OCI-LY7 (cell line): ENCODE measurements at regions not wholly inside any gene's neighbourhood (a gene's known extent, or its start where the extent isn't known, plus 50 kb on each side); places are given as distances from the start of the nearest gene placed in this dataset.

Source experiments
- BruUV-seq: library from RNA; stranded (reverse); fragments of 400-500 nt; replicated peaks from 2 replicates; lab custom pipeline; 2021; lab: Mats Ljungman, UMichigan
- CTCF ChIA-PET: fragments of 300-600 bp; sonication (Branson Sonifier 250); formaldehyde crosslinking; loops from one replicate; lab custom pipeline; 2022; ENCODE audit warnings: antibody characterized with exemption; ENCODE audit not compliant: unreplicated experiment; lab: Charles Lee
- POLR2A ChIA-PET: fragments of 300-600 bp; sonication (Branson Sonifier 250); formaldehyde crosslinking; loops from one replicate; lab custom pipeline; 2022; ENCODE audit warnings: antibody characterized with exemption; lab: Charles Lee
- DNase-seq: peaks from one replicate; pipeline ENCODE4 v3.0.0-alpha.2; 2015; ENCODE audit warnings: low spot score
- H2AFZ ChIP-seq: fragments of 200-600 bp; sonication (generic), shearing (Covaris generic); 2 replicates; pipeline ENCODE4 v1.6.1; 2014; ENCODE audit warnings: mild to moderate bottlenecking, antibody characterized with exemption, low read length, moderate library complexity
- H3K27ac ChIP-seq: fragments of 200-600 bp; sonication (generic); 2 replicates; pipeline ENCODE4 v1.5.1; 2014; ENCODE audit warnings: mixed run types, low read depth, mild to moderate bottlenecking, moderate library complexity, low read length, inconsistent platforms; ENCODE audit not compliant: poor library complexity, severe bottlenecking
- H3K36me3 ChIP-seq: fragments of 200-600 bp; sonication (generic); 2 replicates; pipeline ENCODE4 v1.6.1; 2014; ENCODE audit warnings: mild to moderate bottlenecking, antibody characterized with exemption, low read length, moderate library complexity, mixed read lengths; ENCODE audit not compliant: insufficient read depth
- H3K4me1 ChIP-seq: fragments of 200-600 bp; sonication (generic); 2 replicates; pipeline ENCODE4 v1.5.1; 2014; ENCODE audit warnings: mild to moderate bottlenecking, low read length; ENCODE audit not compliant: insufficient read depth, poor library complexity, severe bottlenecking
- H3K4me2 ChIP-seq: fragments of 200-600 bp; sonication (generic); 2 replicates; pipeline ENCODE4 v1.6.1; 2014; ENCODE audit warnings: mild to moderate bottlenecking, low read length
- H3K4me3 ChIP-seq: fragments of 200-600 bp; sonication (generic); 2 replicates; pipeline ENCODE4 v1.5.1; 2014; ENCODE audit warnings: mild to moderate bottlenecking, low read depth, low read length; ENCODE audit not compliant: poor library complexity, severe bottlenecking
- H3K79me2 ChIP-seq: fragments of 200-600 bp; sonication (generic); 2 replicates; pipeline ENCODE4 v1.6.1; 2016; ENCODE audit warnings: low read depth, mild to moderate bottlenecking, low read length, moderate library complexity, mixed read lengths; ENCODE audit not compliant: insufficient read depth
- H3K9me2 ChIP-seq: fragments of 200-600 bp; sonication (generic); 2 replicates; pipeline ENCODE4 v1.6.1; 2016; ENCODE audit warnings: mild to moderate bottlenecking, low read length, mixed read lengths; ENCODE audit not compliant: insufficient read depth
- H3K9me3 ChIP-seq: fragments of 200-600 bp; sonication (generic); 2 replicates; pipeline ENCODE4 v1.6.1; 2014; ENCODE audit warnings: mild to moderate bottlenecking, mixed run types, low read length, mixed read lengths
- H4K20me1 ChIP-seq: fragments of 200-600 bp; sonication (generic); 2 replicates; pipeline ENCODE4 v1.6.1; 2014; ENCODE audit warnings: mild to moderate bottlenecking, antibody characterized with exemption, low read length, moderate library complexity, mixed read lengths; ENCODE audit not compliant: insufficient read depth
- CTCF ChIP-seq: fragments of 200-600 bp; sonication (generic); conservative IDR thresholded peaks from 2 replicates; pipeline ENCODE4 v1.5.1; 2014; ENCODE audit warnings: mild to moderate bottlenecking, antibody characterized with exemption, low read length, moderate library complexity, mixed read lengths
- EZH2phosphoT487 ChIP-seq: fragments of 200-600 bp; sonication (generic); IDR thresholded peaks from 2 replicates; pipeline ENCODE4 v1.6.1; 2018; ENCODE audit warnings: low read depth, borderline replicate concordance, mild to moderate bottlenecking, mixed run types, antibody characterized with exemption, low read length, moderate library complexity, mixed read lengths
- intact Hi-C: fragments of 100-400 bp; cut with micrococcal nuclease; formaldehyde crosslinking; loops from one replicate; pipeline ENCODE4 v1.10.0; 2022; ENCODE audit not compliant: unreplicated experiment

GRCh38 chr5:130729541-130729940, 435.5 kb downstream of the HINT1 start:
- Histone ChIP-seq H3K9me3 (no peaks in the 10 kb centered on the region), H3K4me2 (no peak overlapping the region), H3K9me2 (no peaks in the 10 kb centered on the region), H3K27ac (no peak overlapping the region), H3K36me3 (no peaks in the 10 kb centered on the region), H4K20me1 (no peaks in the 10 kb centered on the region), H2AFZ (no peak overlapping the region), H3K4me3 (no peak overlapping the region), H3K79me2 (no peaks in the 10 kb centered on the region), H3K4me1 (no peaks in the 10 kb centered on the region)
- BruUV-seq: no TSS peak
- DNase-seq: no peak
- ChIA-PET POLR2A (no interaction called here), CTCF (no interaction called here)
- intact Hi-C loops: no loop called here
- TF ChIP-seq EZH2phosphoT487: no peak
- no peak for TF ChIP-seq CTCF

- no peak overlapping the region for H2AFZ ChIP-seq
- H3K4me2 ChIP-seq: no peak overlapping the region
- ChIA-PET CTCF (no interaction called here), POLR2A (interaction anchor here (0.6 to 1.1 kb wide), 2 partner anchors 34 to 47 kb away, joined by 3 read pairs; no protein-coding TSS in a partner anchor)
- no peak overlapping the region for H3K27ac ChIP-seq
- no peaks in the 10 kb centered on the region for H3K79me2 ChIP-seq
- no TSS peak for BruUV-seq
- no peak overlapping the region for H3K4me3 ChIP-seq
- H3K36me3 ChIP-seq: no peaks in the 10 kb centered on the region
- intact Hi-C loops: no loop called here
- H3K9me3 ChIP-seq: no peaks in the 10 kb centered on the region
- no peaks in the 10 kb centered on the region for H3K4me1 ChIP-seq
- H3K9me2 ChIP-seq: no peaks in the 10 kb centered on the region
- DNase-seq: no peak
- TF ChIP-seq EZH2phosphoT487 (no peak), CTCF (no peak)
- no peaks in the 10 kb centered on the region for H4K20me1 ChIP-seq
These were observed 437.2 kb downstream of the HINT1 start for GRCh38 chr5:130727830-130728229.

DNA sequence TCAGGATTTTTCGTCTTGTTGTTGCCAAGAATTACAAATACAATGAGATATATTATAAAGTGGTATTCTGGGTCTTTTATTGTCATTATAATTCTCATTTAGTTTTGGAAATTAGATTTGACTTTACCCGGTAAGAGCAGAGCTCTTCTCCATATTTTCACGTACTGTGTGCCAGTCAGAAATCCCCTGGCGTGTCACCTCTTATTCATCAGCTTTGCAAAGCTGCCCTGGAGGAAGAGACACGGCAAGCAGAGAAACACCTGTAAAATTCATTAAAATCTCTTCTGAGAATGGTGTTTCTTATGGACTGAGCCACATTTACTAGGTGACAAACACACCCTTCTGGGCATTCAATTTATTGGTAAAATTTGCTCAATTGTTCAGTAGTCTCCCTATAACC, 440.4 kb downstream of the HINT1 start:
- no peaks in the 10 kb centered on the region for H3K9me3 ChIP-seq
- TF ChIP-seq CTCF (no peak), EZH2phosphoT487 (no peak)
- no peaks in the 10 kb centered on the region for H3K4me1 ChIP-seq
- no TSS peak for BruUV-seq
- no peaks in the 10 kb centered on the region for H3K9me2 ChIP-seq
- no peak overlapping the region for H3K27ac ChIP-seq
- intact Hi-C loops: no loop called here
- H4K20me1 ChIP-seq: no peaks in the 10 kb centered on the region
- no peak overlapping the region for H3K4me3 ChIP-seq
- DNase-seq: no peak
- H3K36me3 ChIP-seq: no peaks in the 10 kb centered on the region
- H3K79me2 ChIP-seq: no peaks in the 10 kb centered on the region
- ChIA-PET CTCF (no interaction called here), POLR2A (interaction anchor here (0.8 kb wide), 1 partner anchor 794 kb away, joined by 4 read pairs; no protein-coding TSS in a partner anchor)
- H3K4me2 ChIP-seq: no peak overlapping the region
- H2AFZ ChIP-seq: no peak overlapping the region
